ENCODE measurements at regions not wholly inside any gene's neighbourhood (a gene's known extent, or its start where the extent isn't known, plus 50 kb on each side); places are given as distances from the start of the nearest gene placed in this dataset.
"Not testable (repeated sequence)": the region's sequence is repeated elsewhere in the genome, so short reads cannot be mapped to it uniquely, and the experiment has no call there.

DNA sequence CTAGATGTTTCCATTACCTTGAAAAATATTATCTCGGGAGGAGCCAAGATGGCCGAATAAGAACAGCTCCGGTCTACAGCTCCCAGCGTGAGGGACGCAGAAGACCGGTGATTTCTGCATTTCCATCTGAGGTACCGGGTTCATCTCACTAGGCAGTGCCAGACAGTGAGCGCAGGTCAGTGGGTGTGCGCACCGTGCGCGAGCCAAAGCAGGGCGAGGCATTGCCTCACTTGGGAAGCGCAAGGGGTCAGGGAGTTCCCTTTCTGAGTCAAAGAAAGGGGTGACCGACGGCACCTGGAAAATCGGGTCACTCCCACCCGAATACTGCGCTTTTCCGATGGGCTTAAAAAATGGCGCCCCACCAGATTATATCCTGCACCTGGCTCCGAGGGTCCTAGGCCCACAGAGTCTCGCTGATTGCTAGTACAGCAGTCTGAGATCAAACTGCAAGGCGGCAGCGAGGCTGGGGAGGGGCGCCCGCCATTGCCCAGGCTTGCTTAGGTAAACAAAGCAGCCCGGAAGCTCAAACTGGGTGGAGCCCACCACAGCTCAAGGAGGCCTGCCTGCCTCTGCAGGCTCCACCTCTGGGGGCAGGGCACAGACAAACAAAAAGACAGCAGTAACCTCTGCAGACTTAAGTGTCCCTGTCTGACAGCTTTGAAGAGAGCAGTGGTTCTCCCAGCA lies 367.8 kb downstream of the NR2F1-AS1 start:
- DNase-seq, result not testable (repeated sequence)

DNA sequence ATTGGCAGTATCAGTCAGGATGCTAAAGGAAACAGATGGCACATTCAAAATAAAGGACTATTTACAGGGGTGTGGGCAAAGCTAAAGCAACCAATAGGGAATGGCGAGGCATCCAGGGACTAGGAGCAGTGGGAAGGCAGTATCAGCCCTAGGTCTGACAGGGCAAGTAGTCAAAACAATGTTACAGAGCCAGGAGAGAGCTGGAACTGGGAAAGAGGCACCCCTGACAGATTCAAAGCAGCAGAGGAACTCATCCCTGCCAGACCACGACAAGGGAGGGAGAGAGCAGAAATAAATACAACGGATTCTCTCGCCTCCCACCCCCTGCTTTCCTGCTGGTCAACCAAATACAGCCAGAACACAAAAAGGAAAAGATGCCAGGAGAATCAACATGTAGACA lies 371.5 kb downstream of the NR2F1-AS1 start:
- no peak for DNase-seq

DNA sequence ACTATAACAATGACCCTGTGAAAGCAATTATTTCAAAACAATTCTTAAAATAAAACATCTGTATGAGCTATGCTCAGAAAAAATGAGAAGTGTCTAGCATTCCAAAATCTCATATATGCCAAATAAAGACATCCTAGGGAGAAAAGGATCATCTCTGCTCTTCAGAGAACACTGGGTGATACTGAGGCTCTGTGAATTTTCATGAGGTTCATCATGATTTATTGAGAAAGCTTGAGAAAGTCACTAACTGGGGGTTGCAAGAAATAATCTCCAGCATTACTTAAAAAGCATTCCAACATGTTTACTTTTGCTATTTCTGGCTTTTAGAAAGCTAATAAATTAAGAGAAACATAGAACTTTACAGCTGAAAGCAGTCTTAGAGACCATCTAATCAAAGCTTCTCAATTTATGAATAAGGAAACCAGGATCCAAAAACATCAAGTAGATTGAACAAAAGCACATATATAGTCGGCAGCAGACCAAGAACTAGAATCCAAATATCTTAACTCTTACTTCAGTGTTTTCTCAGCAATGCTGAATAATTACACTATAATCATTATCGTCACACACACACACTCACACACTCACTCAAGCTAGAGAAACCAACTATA lies 372.8 kb downstream of the NR2F1-AS1 start:
- DNase-seq, result no peak

DNA sequence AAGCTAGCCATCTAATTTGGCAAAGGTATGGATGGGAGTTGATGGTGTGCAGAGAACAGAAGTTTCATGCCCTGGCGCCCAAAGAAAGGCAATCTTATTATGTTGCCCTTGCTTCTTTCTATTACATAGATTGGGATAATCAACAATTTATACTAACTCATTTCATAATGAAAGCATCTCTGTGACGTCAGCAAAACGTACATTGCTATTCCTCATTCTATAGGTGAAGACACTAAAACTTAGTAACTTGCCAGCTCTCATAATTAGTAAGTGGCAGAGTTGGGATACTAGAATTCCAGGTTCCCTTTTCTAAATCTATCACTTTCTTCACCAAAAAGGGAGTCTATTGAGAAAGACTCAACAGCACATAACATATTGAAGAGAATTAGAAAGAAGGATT lies 374.8 kb downstream of the NR2F1-AS1 start:
- no peak for DNase-seq

DNA sequence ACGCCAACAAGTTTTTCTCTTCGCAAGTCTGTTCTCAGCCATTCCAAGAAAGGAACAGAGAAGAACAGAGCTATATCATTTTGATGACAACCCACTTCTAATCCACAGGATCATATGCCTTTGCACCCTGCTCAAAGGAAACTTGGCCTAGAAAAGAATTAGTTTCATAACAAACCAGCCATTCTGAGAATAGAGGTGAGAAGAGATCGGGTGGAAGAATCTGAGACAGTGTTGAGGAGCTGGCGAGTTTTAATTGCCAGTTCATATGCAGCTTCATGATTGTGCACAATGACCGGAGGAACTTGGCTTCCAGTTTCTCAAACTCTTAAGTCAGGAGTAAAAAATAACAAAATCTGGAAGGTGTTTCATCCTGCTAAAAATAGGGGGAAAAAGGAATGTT lies 380.0 kb downstream of the NR2F1-AS1 start:
- no peak for DNase-seq

DNA sequence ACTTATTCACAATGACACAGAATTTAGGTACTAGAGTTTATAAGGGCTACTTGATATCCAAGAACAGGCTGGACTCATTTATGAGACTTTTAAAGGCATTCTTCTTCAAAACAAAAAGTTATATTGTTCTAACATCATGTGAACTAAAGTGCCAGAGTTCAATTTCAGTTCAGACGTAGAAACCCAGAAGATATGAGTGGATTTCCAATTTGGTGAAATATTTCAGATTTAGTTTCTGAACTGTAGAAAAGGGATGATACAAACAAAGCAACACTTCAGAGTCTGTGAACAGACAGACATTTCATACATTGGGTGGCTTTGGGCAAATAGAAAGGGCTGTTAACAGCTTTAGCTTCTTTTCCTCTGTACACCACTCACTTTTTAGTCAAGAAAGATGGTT lies 384.0 kb downstream of the NR2F1-AS1 start:
- DNase-seq, result no peak

DNA sequence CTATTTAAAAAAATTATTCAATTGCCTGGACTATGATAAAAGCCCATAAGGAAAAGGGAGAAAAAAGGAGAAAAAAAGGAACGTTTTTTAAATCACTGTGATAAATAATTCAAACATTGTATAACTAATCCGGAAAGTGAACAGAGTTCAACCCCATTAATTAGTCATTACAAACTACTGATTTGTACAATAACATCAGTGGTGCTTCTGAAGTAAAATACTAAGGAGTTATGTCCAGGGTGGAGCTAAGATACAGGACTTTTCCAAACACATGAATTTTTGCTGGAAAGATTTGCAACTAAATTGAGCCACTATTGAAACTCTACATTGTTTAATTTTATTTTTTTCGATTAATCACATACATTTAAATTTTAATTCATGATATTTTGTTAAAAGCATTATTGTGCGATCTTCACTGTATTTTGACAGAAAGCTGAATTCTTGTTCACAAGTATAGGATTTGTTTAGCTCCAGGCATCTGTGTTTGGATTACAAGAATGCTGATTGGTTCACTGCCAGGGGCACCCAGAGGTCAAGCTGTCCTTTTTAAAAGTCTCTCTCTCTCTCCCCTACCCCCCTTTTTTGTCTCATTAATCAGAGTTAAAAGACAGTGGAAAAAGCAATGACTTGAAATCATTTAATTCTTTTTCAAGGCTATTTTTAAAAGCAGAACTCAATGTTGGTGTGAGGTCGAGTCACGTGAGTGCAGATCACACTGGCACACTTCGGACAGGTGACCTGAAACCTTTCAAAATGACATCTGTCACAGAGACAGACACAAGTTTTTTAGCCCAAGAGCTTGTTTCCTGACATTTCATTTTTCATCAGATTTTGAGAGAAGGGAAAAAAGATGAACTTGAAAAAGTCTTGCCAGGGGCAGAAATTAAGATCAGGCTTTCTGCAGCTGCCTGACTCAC lies 387.3 kb downstream of the NR2F1-AS1 start:
- DNase-seq, result no peak

DNA sequence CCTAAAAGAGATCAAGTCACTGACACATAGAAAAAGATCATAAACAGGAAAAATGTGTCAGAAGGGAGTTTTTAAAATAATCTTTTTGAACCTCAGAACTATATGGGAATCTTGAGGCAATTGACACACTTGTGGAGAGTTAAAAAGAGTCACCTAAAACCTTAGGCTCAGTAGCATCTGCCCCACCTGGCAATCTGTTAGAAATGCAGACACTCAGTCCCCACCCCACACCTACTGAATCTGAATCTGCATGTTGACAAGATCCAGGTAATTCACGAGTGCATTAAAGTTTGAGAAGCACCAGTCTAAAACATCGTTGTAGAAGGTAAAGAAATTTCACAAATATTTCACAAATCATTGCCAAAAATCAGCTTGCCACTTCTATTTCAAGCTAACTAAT lies 388.3 kb downstream of the NR2F1-AS1 start:
- peak; percentile 56 for DNase-seq

DNA sequence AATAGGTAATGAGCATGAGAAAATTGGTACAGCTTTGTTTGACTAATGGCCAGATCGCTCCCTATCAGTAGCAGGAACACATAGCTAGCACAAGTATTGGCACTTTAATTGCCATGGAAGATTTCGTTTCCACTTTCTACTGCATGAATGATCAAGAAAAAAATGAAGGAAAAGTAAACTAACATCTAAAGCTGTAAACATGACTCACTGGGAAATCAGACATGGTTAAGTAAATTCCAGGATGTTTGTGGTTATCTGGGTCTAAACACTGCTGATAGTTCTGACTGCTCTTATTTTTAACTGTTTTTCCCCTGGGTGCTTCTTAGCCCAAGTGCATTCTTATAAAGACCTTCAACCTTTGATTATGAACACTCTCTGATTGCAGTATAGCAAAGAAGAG lies 388.9 kb downstream of the NR2F1-AS1 start:
- no peak for DNase-seq

DNA sequence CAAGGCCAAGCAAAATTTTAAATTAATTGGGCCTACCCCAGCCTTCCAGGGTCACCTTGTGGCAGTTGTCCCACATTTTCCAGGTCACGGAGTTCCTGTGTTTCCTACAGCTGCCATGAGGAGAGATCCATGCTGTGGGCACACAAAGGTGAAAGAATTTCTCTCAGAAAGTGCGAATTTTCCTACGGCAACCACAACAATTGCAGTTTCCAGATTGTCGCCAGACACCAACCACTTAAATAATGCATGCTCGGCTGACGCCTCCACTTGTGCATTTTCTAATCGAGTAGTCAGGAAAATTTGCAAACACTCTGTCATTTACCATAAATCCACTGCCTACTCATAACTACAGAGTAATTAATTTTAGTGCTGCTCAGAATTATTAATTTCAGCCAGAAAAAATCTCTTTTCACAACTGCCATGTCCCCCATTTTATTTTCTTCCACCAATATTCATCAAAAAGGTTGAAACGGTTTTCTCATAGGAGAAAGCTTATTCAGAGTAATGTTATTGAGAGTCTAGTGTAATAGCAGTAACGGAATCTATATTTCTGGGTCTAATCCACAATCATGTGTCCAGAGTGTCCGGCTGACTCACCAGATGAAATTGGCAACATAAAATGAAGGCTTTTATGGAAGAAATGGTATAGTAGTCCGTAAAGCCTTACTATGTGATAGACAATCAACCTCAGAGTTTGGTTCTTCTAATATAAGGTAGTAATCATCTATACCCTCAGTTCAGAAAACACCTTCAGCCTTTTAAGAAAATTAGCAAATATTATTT lies 389.8 kb downstream of the NR2F1-AS1 start:
- DNase-seq, result no peak

DNA sequence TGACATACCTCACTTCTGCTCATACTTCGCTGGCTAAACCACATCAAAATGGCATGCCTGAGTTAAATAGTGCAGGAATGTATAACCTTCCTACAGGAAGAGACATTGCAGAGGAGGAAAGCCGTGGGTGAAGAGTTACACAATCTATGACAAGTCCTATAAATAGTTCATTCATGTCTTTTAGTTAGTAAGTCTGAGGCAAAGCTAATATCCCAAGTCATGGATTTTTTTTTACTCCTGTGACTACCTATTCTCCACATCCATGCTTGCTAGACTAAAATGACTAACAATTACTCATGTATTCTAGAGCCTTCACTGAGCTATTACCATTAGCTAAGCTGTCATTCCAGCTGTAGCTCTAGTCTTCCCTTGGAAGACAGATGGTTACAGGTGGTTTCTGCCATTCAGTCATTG lies 391.3 kb downstream of the NR2F1-AS1 start:
- DNase-seq, result peak; percentile 67

DNA sequence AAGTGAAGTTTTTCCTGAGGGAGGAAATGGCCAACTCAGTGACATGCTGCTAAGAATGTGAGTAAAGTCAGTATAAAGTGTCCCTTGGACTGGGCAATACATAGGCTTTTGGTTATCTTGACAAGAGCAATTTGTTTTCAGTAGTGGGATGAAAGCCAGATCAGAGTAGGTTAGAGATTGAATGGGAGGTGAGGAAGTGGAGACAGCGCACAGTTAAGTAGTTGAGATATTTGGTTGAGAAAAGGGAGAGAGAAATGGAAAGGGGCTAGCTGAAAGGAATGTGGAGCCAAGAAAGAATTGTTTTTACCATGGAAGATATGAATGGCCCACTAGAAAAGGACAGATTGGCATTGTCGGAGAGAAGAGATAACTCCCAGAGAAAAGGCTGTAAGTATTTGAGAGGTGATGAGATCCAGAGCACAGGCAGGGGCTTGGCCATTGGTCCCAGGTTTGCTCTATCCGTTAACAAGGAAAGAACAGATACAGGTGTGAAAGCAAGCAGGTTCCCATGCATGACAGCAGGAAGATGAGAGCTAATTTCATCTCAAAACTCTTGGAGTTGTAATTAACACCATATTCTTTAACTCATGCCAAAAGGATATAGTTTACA lies 392.0 kb downstream of the NR2F1-AS1 start:
- DNase-seq, result peak; percentile 65

DNA sequence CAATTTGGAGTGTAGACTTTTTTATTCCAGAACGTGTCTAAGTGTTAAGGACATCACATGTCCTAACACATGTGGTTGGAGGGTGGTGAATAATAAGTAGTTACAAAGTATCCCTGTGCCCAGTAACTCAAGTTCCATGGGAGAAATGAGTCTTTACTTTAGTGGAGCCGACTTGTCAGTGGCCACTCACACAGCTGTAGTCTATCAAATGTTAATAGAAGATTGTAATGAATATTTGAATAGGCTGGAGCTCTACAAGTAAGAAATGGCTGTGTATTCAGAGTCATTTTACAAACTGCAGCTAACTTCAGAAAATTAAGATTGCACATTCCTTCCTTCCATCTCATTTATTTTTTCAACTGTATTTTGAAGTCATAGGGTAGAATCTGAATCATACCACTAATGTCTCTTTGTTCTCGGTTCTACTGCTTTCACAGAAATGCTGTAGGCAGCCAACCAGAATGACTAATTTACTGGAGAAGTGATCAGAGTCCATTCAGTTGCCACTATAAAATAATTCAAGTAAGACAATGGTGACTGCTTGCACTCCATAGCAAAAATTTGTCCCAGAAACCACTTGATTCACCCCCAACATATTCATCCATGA lies 394.8 kb downstream of the NR2F1-AS1 start:
- DNase-seq, result no peak

DNA sequence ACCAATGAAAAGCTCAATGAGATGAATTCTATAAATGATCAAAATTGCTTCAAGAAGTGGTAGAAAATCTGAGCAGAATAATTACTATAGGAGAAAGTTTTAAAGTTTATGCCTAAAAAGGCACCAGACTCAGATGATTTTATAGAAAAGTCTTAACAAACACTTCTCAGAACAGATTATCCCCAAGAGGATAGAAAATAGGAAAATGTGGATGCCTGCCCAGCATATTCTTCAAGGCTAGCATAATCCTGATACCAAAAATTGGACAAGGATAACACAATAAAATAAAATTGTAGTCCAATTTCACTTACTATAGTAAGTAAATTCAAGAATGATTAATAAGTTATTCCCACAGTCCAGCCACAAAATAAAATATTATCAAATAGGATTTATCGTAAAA lies 397.0 kb downstream of the NR2F1-AS1 start:
- DNase-seq, result no peak

DNA sequence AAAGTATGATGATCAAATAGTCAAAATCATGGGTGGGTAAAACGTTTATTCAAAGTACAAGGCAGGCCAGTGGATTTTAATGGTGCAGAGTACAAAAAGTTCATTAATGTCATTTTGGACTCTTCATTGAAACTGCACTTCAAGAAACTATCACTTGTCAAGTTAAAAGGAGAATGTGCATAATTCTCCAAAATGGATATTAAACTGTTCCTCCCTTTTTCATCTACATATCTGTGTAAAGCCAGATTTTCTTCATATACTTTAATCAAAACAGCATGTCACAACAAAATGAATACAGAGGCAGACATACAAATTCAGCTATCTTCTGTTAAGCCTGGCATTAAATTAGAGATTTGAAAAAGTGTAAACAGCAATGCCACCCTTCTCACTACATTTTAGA lies 401.6 kb downstream of the NR2F1-AS1 start:
- no peak for DNase-seq

DNA sequence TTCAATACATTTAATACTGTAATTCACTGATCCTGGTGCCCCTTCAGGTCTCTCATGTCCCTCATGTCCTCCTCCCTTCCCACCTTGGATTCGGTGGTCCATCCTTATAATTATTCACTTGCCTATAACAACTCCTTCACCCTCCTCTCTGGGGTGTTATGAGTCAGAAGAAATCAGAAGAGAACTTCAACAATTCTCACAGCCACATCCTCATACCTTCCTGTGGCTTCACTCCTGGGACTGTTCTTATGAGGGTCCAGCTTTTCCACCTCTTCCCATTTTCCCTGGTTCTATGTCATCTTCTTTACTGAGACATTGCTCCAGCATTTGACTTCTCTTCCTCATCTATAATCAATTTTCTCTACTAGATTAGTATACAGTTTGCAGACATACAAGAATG lies 406.1 kb downstream of the NR2F1-AS1 start:
- DNase-seq, result no peak

DNA sequence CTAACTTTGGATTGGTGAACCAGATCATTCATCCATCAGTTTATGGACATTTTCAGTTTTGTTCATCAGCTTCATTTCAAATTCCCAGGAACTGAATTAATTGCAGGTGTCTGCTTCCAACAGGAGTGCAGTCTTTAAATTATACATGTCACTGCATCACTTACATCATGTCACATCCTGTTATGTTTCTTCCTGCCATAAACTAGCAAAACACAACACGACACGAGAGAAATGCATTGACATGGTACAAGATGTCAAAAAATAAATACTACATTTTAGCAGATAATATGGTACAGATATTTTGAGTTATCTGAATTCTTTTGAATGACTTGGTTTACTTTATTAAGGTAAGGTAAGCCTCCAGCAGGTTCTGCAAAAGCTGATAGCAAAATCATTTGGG lies 415.5 kb downstream of the NR2F1-AS1 start:
- DNase-seq, result no peak

DNA sequence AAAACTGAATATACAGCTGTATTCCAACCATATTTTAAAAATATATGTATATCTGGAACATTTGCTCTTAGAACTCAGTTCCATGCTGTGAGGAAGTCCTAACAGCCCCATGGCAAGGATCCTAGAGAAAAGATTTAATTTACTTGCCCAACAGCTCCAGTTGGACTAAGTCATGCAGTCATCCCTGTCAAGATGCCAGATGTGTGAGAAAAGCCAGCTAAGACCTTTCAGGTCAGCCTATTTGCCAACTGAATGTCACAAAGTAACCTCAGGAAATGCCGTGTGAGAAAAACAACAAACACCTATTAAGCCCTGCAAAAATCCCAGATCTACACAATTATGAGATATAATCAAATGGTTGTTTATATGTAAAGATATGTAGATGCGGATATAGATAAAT lies 416.3 kb downstream of the NR2F1-AS1 start:
- peak; percentile 69 for DNase-seq

DNA sequence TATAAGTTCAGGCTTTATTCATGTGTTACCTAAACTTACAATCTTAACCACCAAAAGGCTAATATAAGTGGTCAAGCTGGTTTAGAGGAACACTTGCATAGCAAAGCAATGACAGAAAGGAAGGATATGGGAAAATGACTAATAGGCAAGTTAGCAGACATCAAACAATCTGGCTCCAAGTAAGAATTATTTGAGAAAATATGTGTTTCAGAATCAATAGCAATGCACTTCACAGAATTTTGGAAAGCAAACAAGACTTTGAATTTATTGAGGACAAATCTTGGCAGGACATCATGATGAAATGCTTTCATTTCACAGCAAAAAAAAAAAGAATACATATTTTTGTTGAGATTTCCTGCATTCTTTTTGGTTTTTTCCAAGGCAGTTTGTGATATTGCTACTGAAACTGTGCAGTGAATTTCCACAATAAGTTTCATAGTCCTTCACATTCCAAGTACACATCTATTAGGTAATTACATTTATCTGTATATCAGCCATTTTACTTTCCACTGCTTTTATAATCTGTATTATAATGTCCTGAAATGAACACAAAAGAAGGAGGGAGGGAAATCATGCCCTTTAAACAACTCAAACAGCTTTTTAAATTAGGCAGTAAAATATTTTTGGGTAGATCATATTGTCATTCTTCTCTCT lies 417.9 kb downstream of the NR2F1-AS1 start:
- no peak for DNase-seq

DNA sequence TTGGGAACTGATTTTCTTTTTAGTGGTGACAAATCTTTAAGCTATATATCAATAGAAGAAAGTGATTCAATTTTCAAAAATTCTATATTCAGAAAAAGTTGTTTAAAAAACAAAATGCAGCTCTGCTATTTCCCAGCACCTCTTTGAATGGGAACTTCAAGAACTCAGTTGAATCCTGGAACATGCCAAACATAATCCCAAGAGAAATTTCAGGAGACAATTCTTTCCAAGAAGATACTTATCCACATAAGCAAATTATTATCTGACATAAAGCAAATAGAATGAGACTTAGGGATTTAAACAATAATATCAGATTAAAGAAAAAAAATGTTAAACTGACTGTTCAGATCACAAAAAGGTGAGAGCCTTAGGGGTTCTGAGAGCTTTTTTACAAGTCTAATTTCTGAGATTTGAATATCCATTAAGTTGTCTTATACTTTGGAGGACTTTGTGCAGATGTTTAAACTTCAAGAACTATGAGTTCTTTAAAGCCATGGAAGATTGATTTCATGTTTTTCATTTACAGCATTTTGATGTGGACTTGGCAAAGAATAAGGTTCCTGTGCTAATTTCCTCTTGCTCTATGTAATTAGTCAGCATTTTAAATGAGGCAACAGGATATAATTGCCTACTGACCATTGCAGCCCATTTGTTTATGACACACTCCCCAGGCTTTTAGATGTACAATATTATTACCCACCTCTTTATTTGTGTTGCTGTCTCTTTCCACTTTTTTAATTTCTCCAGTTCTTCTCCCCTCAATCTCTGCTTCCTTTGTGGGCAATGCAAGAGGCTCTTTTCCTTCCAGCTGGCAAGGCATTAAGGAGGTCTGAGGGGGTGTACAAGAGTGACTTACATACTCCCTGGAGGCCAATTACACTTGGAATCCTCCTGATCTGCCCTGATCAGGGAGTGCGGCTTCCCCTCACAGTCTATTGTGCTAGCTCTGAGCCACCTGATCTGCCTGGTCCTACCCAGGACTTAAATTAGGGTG lies 419.1 kb downstream of the NR2F1-AS1 start:
- DNase-seq, result peak; percentile 70

All from islet precursor cell (in vitro differentiated cells).